22Rv1 (cell line): ENCODE measurements at regions not wholly inside any gene's neighbourhood (a gene's known extent, or its start where the extent isn't known, plus 50 kb on each side); places are given as distances from the start of the nearest gene placed in this dataset.

Experiments used
- ZFX ChIP-seq: fragments of 450-650 bp; IDR thresholded peaks from 2 replicates; pipeline ENCODE4 v1.6.1; 2017; ENCODE audit warnings: antibody characterized with exemption, borderline replicate concordance
- TF ChIP-seq, protein P1 (sequence below): fragments of 450-650 bp; IDR thresholded peaks from 2 replicates; pipeline ENCODE4 v1.5.1; 2017; ENCODE audit warnings: mild to moderate bottlenecking

DNA sequence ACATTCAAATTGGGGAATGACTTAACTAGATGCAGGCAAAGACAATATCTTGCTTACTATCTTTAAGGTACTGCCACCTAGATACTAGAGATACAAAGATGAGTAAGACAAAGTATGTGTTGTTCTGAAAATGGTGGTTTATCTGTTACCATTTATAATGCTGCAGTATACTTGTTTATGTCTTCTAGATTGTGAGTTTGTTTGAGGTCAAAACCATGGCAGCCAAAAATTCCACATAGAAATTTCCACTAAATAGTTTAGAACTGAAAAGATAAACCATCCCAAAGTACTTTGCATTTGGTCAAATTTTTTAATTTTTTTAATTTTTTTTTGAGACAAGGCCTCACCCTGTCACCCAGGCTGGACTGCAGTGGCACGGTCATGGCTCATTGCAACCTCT lies 150.8 kb downstream of the SOX4 start:
- TF ChIP-seq, protein P1, sequence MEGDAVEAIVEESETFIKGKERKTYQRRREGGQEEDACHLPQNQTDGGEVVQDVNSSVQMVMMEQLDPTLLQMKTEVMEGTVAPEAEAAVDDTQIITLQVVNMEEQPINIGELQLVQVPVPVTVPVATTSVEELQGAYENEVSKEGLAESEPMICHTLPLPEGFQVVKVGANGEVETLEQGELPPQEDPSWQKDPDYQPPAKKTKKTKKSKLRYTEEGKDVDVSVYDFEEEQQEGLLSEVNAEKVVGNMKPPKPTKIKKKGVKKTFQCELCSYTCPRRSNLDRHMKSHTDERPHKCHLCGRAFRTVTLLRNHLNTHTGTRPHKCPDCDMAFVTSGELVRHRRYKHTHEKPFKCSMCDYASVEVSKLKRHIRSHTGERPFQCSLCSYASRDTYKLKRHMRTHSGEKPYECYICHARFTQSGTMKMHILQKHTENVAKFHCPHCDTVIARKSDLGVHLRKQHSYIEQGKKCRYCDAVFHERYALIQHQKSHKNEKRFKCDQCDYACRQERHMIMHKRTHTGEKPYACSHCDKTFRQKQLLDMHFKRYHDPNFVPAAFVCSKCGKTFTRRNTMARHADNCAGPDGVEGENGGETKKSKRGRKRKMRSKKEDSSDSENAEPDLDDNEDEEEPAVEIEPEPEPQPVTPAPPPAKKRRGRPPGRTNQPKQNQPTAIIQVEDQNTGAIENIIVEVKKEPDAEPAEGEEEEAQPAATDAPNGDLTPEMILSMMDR: no peak
- TF ChIP-seq ZFX: no peak
